Epithelial cell of esophagus (primary cell): ENCODE measurements at regions not wholly inside any gene's neighbourhood (a gene's known extent, or its start where the extent isn't known, plus 50 kb on each side); places are given as distances from the start of the nearest gene placed in this dataset.

Experiments
- DNase-seq: peaks from one replicate; pipeline ENCODE4 v3.0.0; 2010; ENCODE audit warnings: low read depth
- H3K4me3 ChIP-seq: 2 replicates; pipeline ENCODE4 v1.5.1; 2011; ENCODE audit warnings: mild to moderate bottlenecking, low read length, control low read depth
- CTCF ChIP-seq: IDR thresholded peaks from 2 replicates; pipeline ENCODE4 v1.5.1; 2011; ENCODE audit warnings: low read depth, mild to moderate bottlenecking, low read length, control low read depth, inconsistent platforms; ENCODE audit not compliant: insufficient read depth; ENCODE audit errors: missing control alignments

GRCh38 chr9:134231330-134231745 lies 67.0 kb upstream of the RNU6ATAC start:
- no peak for TF ChIP-seq CTCF
- H3K4me3 ChIP-seq, result no peak overlapping the region
- DNase-seq, result no peak

- DNase-seq, result no peak
- TF ChIP-seq CTCF, result no peak
- no peak overlapping the region for H3K4me3 ChIP-seq
Observed at GRCh38 chr9:134231767-134232166, 67.4 kb upstream of the RNU6ATAC start.

- TF ChIP-seq CTCF, result no peak
- DNase-seq, result no peak
- no peak overlapping the region for H3K4me3 ChIP-seq
Observed at GRCh38 chr9:134233022-134233421, 68.7 kb upstream of the RNU6ATAC start.

- DNase-seq, result peak; percentile 24
- TF ChIP-seq CTCF, result no peak
- no peak overlapping the region for H3K4me3 ChIP-seq
Observed at GRCh38 chr9:134234001-134234660, 69.8 kb upstream of the RNU6ATAC start.

- TF ChIP-seq CTCF, result no peak
- DNase-seq, result no peak
- H3K4me3 ChIP-seq, result no peak overlapping the region
Observed at GRCh38 chr9:134234687-134235359, 70.5 kb upstream of the RNU6ATAC start.

GRCh38 chr9:134235366-134235765 lies 71.0 kb upstream of the RNU6ATAC start:
- TF ChIP-seq CTCF, result no peak
- DNase-seq, result no peak
- H3K4me3 ChIP-seq, result no peak overlapping the region

- no peak for TF ChIP-seq CTCF
- H3K4me3 ChIP-seq, result no peak overlapping the region
- no peak for DNase-seq
Observed at GRCh38 chr9:134236001-134236421, 71.6 kb upstream of the RNU6ATAC start.
